T-cell (primary cell): ENCODE measurements at regions not wholly inside any gene's neighbourhood (a gene's known extent, or its start where the extent isn't known, plus 50 kb on each side); places are given as distances from the start of the nearest gene placed in this dataset.

Experiments
- ATAC-seq, 4 experiments: fragments of 200-7000 bp in 3 of 4; fragments of 150-1000 bp in 1 of 4; cut with Tn5 transposase; replicated peaks in 1 of 4; 1 replicate in 3 of 4; 2 replicates in 1 of 4; pipeline ENCODE4 v1.10.0; 2021; ENCODE audit warnings: moderate library complexity in 3 of 4, mild to moderate bottlenecking in 2 of 4, moderate number of reproducible peaks in 1 of 4
- CTCF ChIA-PET, 2 donors: fragments of 300-600 bp; sonication (Branson Sonifier 250); formaldehyde crosslinking; loops; one replicate each; lab custom pipeline; 2022; ENCODE audit warnings: antibody characterized with exemption in 2 of 2; lab: Charles Lee
- POLR2A ChIA-PET, 2 donors: fragments of 300-600 bp; sonication (Branson Sonifier 250); formaldehyde crosslinking; loops; one replicate each; lab custom pipeline; 2022; ENCODE audit warnings: antibody characterized with exemption in 2 of 2; lab: Charles Lee
- DNase-seq, 35 experiments: peaks; one replicate each; pipeline versions ENCODE4 v3.0.0 to v3.0.0-alpha.2; 2013 to 2023
- H3K27ac ChIP-seq: one replicate; pipeline ENCODE4 v1.5.1; 2013; ENCODE audit warnings: low read length
- H3K27me3 ChIP-seq, 2 experiments: replicated peaks in 1 of 2; 1 replicate in 1 of 2; 2 replicates in 1 of 2; pipeline versions ENCODE4 v1.6.1 to v1.7.0; 2013; ENCODE audit warnings: low read length in 1 of 2, mixed read lengths in 1 of 2; ENCODE audit not compliant: control insufficient read depth in 2 of 2, insufficient read depth in 2 of 2; ENCODE audit errors: extremely low read depth in 1 of 2
- H3K36me3 ChIP-seq, 2 donors: 1 replicate in 1 of 2; 2 replicates in 1 of 2; pipeline versions ENCODE4 v1.6.1 to v1.7.0; 2013; ENCODE audit warnings: low read length in 1 of 2; ENCODE audit not compliant: control insufficient read depth in 2 of 2, insufficient read depth in 1 of 2; ENCODE audit errors: extremely low read depth in 1 of 2
- H3K4me1 ChIP-seq, 2 experiments: 1 replicate in 1 of 2; 2 replicates in 1 of 2; pipeline versions ENCODE4 v1.6.1 to v1.7.0; 2013; ENCODE audit warnings: low read length in 2 of 2, mixed read lengths in 1 of 2; ENCODE audit not compliant: insufficient read depth in 2 of 2, control insufficient read depth in 1 of 2; ENCODE audit errors: extremely low read depth in 1 of 2
- H3K4me3 ChIP-seq, 2 donors: 1 replicate in 1 of 2; 2 replicates in 1 of 2; pipeline versions ENCODE4 v1.5.1 to v1.7.0; 2013; ENCODE audit warnings: mild to moderate bottlenecking in 2 of 2, low read length in 1 of 2, moderate library complexity in 1 of 2; ENCODE audit not compliant: control insufficient read depth in 1 of 2; ENCODE audit errors: extremely low read depth in 1 of 2
- H3K9me3 ChIP-seq: 2 replicates; pipeline ENCODE4 v1.7.0; 2013
- H3K27ac Mint-ChIP-seq, 2 donors: one replicate each; pipeline ENCODE4 v1.8.0; 2020 to 2021; ENCODE audit warnings: mild to moderate bottlenecking in 2 of 2, mixed read lengths in 2 of 2
- H3K27me3 Mint-ChIP-seq, 2 donors: one replicate each; pipeline ENCODE4 v1.8.0; 2021 to 2022; ENCODE audit warnings: mixed read lengths in 2 of 2
- H3K36me3 Mint-ChIP-seq: one replicate; pipeline ENCODE4 v1.8.0; 2021; ENCODE audit warnings: mixed read lengths
- H3K4me1 Mint-ChIP-seq, 3 donors: one replicate each; pipeline ENCODE4 v1.8.0; 2020 to 2022; ENCODE audit warnings: mixed read lengths in 3 of 3, mild to moderate bottlenecking in 1 of 3
- H3K4me3 Mint-ChIP-seq, 3 donors: one replicate each; pipeline ENCODE4 v1.8.0; 2020 to 2022; ENCODE audit warnings: mild to moderate bottlenecking in 3 of 3, mixed read lengths in 3 of 3, moderate library complexity in 3 of 3
- H3K9me3 Mint-ChIP-seq, 3 donors: one replicate each; pipeline ENCODE4 v1.8.0; 2020 to 2022; ENCODE audit warnings: mixed read lengths in 3 of 3
- WGBS: methylation state at CpG from one replicate; pipeline ENCODE4 v1.1.5; 2013; ENCODE audit warnings: missing lambda C conversion rate; ENCODE audit not compliant: insufficient coverage; 5-methylcytosine and 5-hydroxymethylcytosine counted together

GRCh38 chr20:59526242-59527225 is 77.8 kb upstream of the PHACTR3 start:
- no peak overlapping the region for H3K27ac ChIP-seq
- DNase-seq (no peak), ATAC-seq (no peak)
- no peaks in the 10 kb centered on the region for H3K36me3 ChIP-seq
- H3K27me3 ChIP-seq = peaks cover 7 to 26% of the 10 kb centered on the region in 2 experiments
- ChIA-PET CTCF (no interaction called here), POLR2A (interaction anchor here in 1 of 2 donors (0.5 kb wide), 1 partner anchor 16 kb away, joined by 6 read pairs; no protein-coding TSS in a partner anchor)
- Mint-ChIP-seq H3K9me3 (peaks cover 0 to 3% (median 0%) of the 10 kb centered on the region in 3 donors), H3K36me3 (no peaks in the 10 kb centered on the region), H3K4me1 (peaks cover 0 to 4% (median 2%) of the 10 kb centered on the region in 3 donors), H3K27me3 (peaks cover 38 to 68% of the 10 kb centered on the region in 2 donors), H3K27ac (no peak overlapping the region), H3K4me3 (no peak overlapping the region)
- 76% methylated on average over 13 of the region's 18 CpGs for WGBS
- H3K4me3 ChIP-seq = no peak overlapping the region
- peaks cover 0 to 6% of the 10 kb centered on the region in 2 experiments for H3K4me1 ChIP-seq
- no peaks in the 10 kb centered on the region for H3K9me3 ChIP-seq

- no peaks in the 10 kb centered on the region for H3K36me3 ChIP-seq
- peaks cover 0 to 2% of the 10 kb centered on the region in 2 experiments for H3K4me1 ChIP-seq
- Mint-ChIP-seq H3K4me1 (no peaks in the 10 kb centered on the region), H3K4me3 (no peak overlapping the region), H3K36me3 (no peaks in the 10 kb centered on the region), H3K27me3 (peaks cover 16 to 36% of the 10 kb centered on the region in 2 donors), H3K27ac (no peak overlapping the region), H3K9me3 (peaks cover 0 to 3% (median 0%) of the 10 kb centered on the region in 3 donors)
- no peaks in the 10 kb centered on the region for H3K9me3 ChIP-seq
- ChIA-PET CTCF (no interaction called here), POLR2A (interaction anchor here in 1 of 2 donors (0.7 kb wide), 1 partner anchor 413 kb away, joined by 3 read pairs; no protein-coding TSS in a partner anchor)
- no CpG with 5 or more reads among the region's 2 CpGs for WGBS
- H3K27me3 ChIP-seq = peaks cover 4 to 18% of the 10 kb centered on the region in 2 experiments
- DNase-seq (no peak), ATAC-seq (no peak)
- no peak overlapping the region for H3K27ac ChIP-seq
- no peak overlapping the region for H3K4me3 ChIP-seq
These were observed 73.6 kb upstream of the PHACTR3 start for GRCh38 chr20:59530782-59531181.

GRCh38 chr20:59537991-59538390 is 66.3 kb upstream of the PHACTR3 start:
- Mint-ChIP-seq H3K4me1 (no peaks in the 10 kb centered on the region), H3K27me3 (peaks cover 13 to 26% of the 10 kb centered on the region in 2 donors), H3K9me3 (peaks cover 10 to 30% (median 15%) of the 10 kb centered on the region in 3 donors), H3K36me3 (no peaks in the 10 kb centered on the region), H3K4me3 (no peak overlapping the region), H3K27ac (no peak overlapping the region)
- H3K27me3 ChIP-seq = peaks cover 0 to 4% of the 10 kb centered on the region in 2 experiments
- no peak overlapping the region for H3K4me3 ChIP-seq
- peaks cover 2% of the 10 kb centered on the region for H3K9me3 ChIP-seq
- ATAC-seq (no peak), DNase-seq (no peak)
- H3K4me1 ChIP-seq = no peaks in the 10 kb centered on the region
- POLR2A ChIA-PET = no interaction called here
- no peaks in the 10 kb centered on the region for H3K36me3 ChIP-seq
- WGBS = 100% methylated on average over 1 of the region's 2 CpGs
- CTCF ChIA-PET = no interaction called here
- H3K27ac ChIP-seq = no peak overlapping the region

- ATAC-seq = no peak
- Mint-ChIP-seq H3K4me3 (no peak overlapping the region), H3K9me3 (peaks cover 0 to 1% (median 0%) of the 10 kb centered on the region in 3 donors), H3K27me3 (peaks cover 35 to 38% of the 10 kb centered on the region in 2 donors), H3K36me3 (no peaks in the 10 kb centered on the region), H3K27ac (no peak overlapping the region), H3K4me1 (no peaks in the 10 kb centered on the region)
- no peak for DNase-seq
- Histone ChIP-seq H3K27ac (no peak overlapping the region), H3K9me3 (no peaks in the 10 kb centered on the region), H3K4me1 (no peaks in the 10 kb centered on the region), H3K4me3 (no peak overlapping the region), H3K27me3 (peaks cover 2 to 10% of the 10 kb centered on the region in 2 experiments), H3K36me3 (no peaks in the 10 kb centered on the region)
- WGBS = 78% methylated on average over 8 of the region's 8 CpGs
- ChIA-PET CTCF (no interaction called here), POLR2A (no interaction called here)
These were observed 56.7 kb upstream of the PHACTR3 start for GRCh38 chr20:59547596-59547995.
